Sigmoid colon (tissue), 6 donors: ENCODE measurements at regions not wholly inside any gene's neighbourhood (a gene's known extent, or its start where the extent isn't known, plus 50 kb on each side); places are given as distances from the start of the nearest gene placed in this dataset.

ENCODE experiments used
- DNase-seq: peaks from one replicate; pipeline ENCODE4 v3.0.0-alpha.2; 2019
- H3K27ac ChIP-seq, 4 donors: fragments of 200-600 bp; sonication (generic); one replicate each; pipeline ENCODE4 v1.5.1; 2016 to 2019; ENCODE audit warnings: mild to moderate bottlenecking in 1 of 4
- H3K27me3 ChIP-seq, 3 donors: fragments of 200-600 bp; sonication (generic); one replicate each; pipeline ENCODE4 v1.5.1; 2019; ENCODE audit warnings: mild to moderate bottlenecking in 1 of 3
- H3K36me3 ChIP-seq, 4 donors: fragments of 200-600 bp; sonication (generic); one replicate each; pipeline ENCODE4 v1.5.1; 2016 to 2019
- H3K4me1 ChIP-seq, 4 donors: fragments of 200-600 bp; sonication (generic); one replicate each; pipeline ENCODE4 v1.5.1; 2017 to 2019
- H3K4me3 ChIP-seq, 4 donors: fragments of 200-600 bp; sonication (generic); one replicate each; pipeline ENCODE4 v1.5.1; 2017 to 2019; ENCODE audit warnings: mild to moderate bottlenecking in 2 of 4, moderate library complexity in 1 of 4
- H3K9me3 ChIP-seq, 4 donors: fragments of 200-600 bp in 3 of 4; sonication (generic) in 3 of 4; one replicate each; pipeline versions ENCODE4 v1.5.1 to v1.6.1; 2013 to 2019
- CTCF ChIP-seq, 4 experiments: fragments of 450-650 bp in 3 of 4; fragments of 200-600 bp in 1 of 4; IDR thresholded peaks; one replicate each; pipeline ENCODE4 v1.5.1; 2016 to 2019; ENCODE audit warnings: antibody characterized with exemption in 4 of 4, mild to moderate bottlenecking in 3 of 4, moderate library complexity in 2 of 4
- EP300 ChIP-seq, 4 donors: sonication (generic); formaldehyde crosslinking; IDR thresholded peaks; one replicate each; pipeline ENCODE4 v1.6.1; 2017; ENCODE audit warnings: antibody characterized with exemption in 4 of 4
- POLR2A ChIP-seq, 2 donors: fragments of 450-650 bp; IDR thresholded peaks; one replicate each; pipeline ENCODE4 v1.6.1; 2016; ENCODE audit warnings: antibody characterized with exemption in 2 of 2, mild to moderate bottlenecking in 2 of 2, moderate library complexity in 2 of 2
- POLR2AphosphoS5 ChIP-seq, 4 donors: sonication (generic); formaldehyde crosslinking; IDR thresholded peaks; one replicate each; pipeline ENCODE4 v1.6.1; 2017; ENCODE audit warnings: antibody characterized with exemption in 4 of 4
- WGBS, 2 donors: extraction: QIAGEN DNeasy Blood & Tissue Kit; methylation state at CpG; one replicate each; pipeline ENCODE4 v1.1.7; 2013; 5-methylcytosine and 5-hydroxymethylcytosine counted together
- intact Hi-C: fragments of 100-400 bp; cut with DNase I; formaldehyde crosslinking; loops from one replicate; pipeline ENCODE4 v1.15.1; 2023
- donor health status: healthy with polysubstance abuse.
- donor health status: healthy.

DNA sequence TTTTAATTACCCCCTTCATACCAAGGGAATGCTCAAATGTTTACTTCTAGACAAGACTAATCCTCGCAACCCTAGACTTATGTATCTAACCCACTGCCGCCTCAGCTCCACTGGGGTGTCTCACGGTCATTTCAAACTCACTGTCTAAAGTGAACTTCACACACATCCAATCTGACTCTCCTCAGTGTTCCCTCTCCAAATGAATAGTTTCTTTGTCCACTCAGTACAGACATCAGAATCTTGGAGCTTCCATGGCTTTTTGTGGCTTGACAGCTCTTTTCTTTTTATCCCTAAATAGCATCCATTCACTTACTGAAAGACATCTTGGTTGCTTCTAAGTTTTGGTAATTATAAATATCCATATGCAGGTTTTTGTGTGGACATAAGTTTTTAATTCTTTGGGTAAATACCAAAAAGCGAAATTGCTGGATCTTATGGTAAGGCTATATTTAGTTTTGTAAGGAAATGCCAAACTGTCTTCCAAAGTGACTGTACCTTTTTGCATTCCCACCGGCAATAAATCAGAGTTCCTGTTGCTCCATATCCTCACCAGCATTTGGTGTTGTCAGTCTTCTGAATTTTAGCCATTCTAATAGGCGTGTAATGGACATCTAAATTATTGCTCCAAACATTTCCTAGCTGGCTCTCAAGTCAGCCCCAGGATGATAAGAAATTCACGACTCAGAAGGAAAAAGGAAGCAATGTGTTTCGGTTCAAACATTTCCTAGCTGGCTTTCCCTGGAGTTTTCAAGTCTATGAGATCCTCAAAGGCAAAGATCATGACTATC, 73.1 kb downstream of the DNAAF9 start:
- Histone ChIP-seq H3K9me3 (no peaks in the 10 kb centered on the region), H3K36me3 (peaks cover 0 to 74% (median 22%) of the 10 kb centered on the region in 4 donors), H3K27ac (no peak overlapping the region), H3K27me3 (no peaks in the 10 kb centered on the region), H3K4me3 (no peak overlapping the region), H3K4me1 (peaks cover 0 to 3% (median 0%) of the 10 kb centered on the region in 4 donors)
- no peak for DNase-seq
- intact Hi-C loops = no loop called here
- TF ChIP-seq CTCF (IDR thresholded peaks at IDR 0.05) = no peak
- no peak for TF ChIP-seq EP300 (IDR thresholded peaks at IDR 0.05)
- TF ChIP-seq POLR2AphosphoS5 (IDR thresholded peaks at IDR 0.05) = no peak
- no peak for TF ChIP-seq POLR2A (IDR thresholded peaks at IDR 0.05)
- WGBS, 2 donors = 75 to 90% methylated on average over 8 of the region's 8 CpGs

DNA sequence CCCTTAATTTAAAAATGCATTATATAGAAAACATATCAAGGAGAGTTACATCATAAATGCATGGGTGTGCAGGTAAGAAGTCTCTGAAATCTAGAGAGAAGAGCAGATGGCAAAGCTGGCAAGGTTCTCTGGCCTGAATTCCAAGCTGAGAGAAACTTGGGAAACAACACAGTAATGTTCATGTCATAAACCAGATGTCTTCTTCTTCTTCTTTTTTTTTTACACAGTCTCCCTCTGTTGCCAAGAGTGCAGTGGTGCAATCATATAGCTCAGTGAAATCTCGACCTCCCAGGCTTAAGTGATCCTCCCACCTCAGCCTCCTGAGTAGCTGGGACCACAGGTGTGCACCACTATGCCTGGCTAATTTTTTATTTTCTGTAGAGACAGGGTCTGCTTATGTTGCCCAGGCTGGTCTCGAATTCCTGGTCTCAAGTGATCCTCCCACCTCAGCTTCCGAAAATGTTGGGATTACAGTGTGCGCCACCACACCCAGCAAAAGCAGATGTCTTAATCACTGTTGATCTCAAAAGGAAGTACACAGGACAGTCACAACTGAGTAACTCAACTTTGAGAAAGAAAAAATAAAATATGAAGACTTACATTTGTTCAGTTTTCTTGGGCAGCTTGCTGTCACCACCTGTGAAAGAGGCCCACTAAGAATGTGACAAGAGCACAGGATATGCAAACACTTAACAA, 77.3 kb downstream of the DNAAF9 start:
- no peaks in the 10 kb centered on the region for H3K27me3 ChIP-seq
- peaks cover 0 to 88% (median 20%) of the 10 kb centered on the region in 4 donors for H3K36me3 ChIP-seq
- no peaks in the 10 kb centered on the region for H3K9me3 ChIP-seq
- intact Hi-C loops = no loop called here
- no peak overlapping the region for H3K27ac ChIP-seq
- peaks cover 0 to 3% (median 0%) of the 10 kb centered on the region in 4 donors for H3K4me1 ChIP-seq
- WGBS, 2 donors = 70 to 79% methylated on average over 4 of the region's 4 CpGs
- no peak for DNase-seq
- no peak for TF ChIP-seq EP300 (IDR thresholded peaks at IDR 0.05)
- no peak overlapping the region for H3K4me3 ChIP-seq

DNA sequence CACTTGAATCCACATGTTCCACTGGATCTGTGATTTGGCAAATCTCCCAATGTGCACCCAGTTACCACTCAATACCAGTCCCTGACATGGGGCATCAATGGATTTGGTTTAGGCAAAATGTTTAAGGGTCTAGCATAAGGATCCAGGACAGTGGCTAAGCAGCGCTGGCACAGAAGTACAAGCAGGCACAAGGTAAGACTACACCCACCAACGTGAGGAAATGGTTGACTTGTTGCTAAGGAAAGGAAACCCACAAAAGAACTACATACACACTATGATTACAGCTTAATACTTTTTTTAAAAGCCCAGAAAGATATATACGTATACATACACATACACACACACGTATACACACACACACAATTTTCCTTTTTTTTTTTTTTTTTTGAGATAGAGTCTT, 79.0 kb downstream of the DNAAF9 start:
- 67 to 84% methylated on average over 4 of the region's 4 CpGs for WGBS, 2 donors
- H3K4me1 ChIP-seq = peaks cover 0 to 3% (median 0%) of the 10 kb centered on the region in 4 donors
- H3K4me3 ChIP-seq = no peak overlapping the region
- H3K9me3 ChIP-seq = no peaks in the 10 kb centered on the region
- H3K27ac ChIP-seq = no peak overlapping the region
- peaks cover 0 to 90% (median 26%) of the 10 kb centered on the region in 4 donors for H3K36me3 ChIP-seq
- TF ChIP-seq POLR2A (IDR thresholded peaks at IDR 0.05) (no peak), POLR2AphosphoS5 (IDR thresholded peaks at IDR 0.05) (no peak), EP300 (IDR thresholded peaks at IDR 0.05) (no peak), CTCF (IDR thresholded peaks at IDR 0.05) (no peak)
- H3K27me3 ChIP-seq = no peaks in the 10 kb centered on the region
- intact Hi-C loops = no loop called here
- DNase-seq = no peak

GRCh38 chr20:3326779-3327521, 80.5 kb downstream of the DNAAF9 start:
- no peaks in the 10 kb centered on the region for H3K27me3 ChIP-seq
- no peak overlapping the region for H3K27ac ChIP-seq
- no peak overlapping the region for H3K4me3 ChIP-seq
- H3K9me3 ChIP-seq = no peaks in the 10 kb centered on the region
- intact Hi-C loops = no loop called here
- H3K4me1 ChIP-seq = peaks cover 0 to 3% (median 0%) of the 10 kb centered on the region in 4 donors
- TF ChIP-seq EP300 (IDR thresholded peaks at IDR 0.05) (no peak), POLR2A (IDR thresholded peaks at IDR 0.05) (no peak), POLR2AphosphoS5 (IDR thresholded peaks at IDR 0.05) (no peak), CTCF (IDR thresholded peaks at IDR 0.05) (no peak)
- H3K36me3 ChIP-seq = peaks cover 6 to 87% (median 31%) of the 10 kb centered on the region in 4 donors
- no peak for DNase-seq
- 66 to 88% methylated on average over 7 of the region's 7 CpGs for WGBS, 2 donors

GRCh38 chr20:3325864-3326263, 81.6 kb downstream of the DNAAF9 start:
- no peak for DNase-seq
- H3K4me1 ChIP-seq = peaks cover 0 to 3% (median 0%) of the 10 kb centered on the region in 4 donors
- intact Hi-C loops = no loop called here
- H3K4me3 ChIP-seq = no peak overlapping the region
- no peak overlapping the region for H3K27ac ChIP-seq
- 89 to 93% methylated on average over 2 of the region's 2 CpGs for WGBS, 2 donors
- TF ChIP-seq EP300 (IDR thresholded peaks at IDR 0.05) (no peak), POLR2A (IDR thresholded peaks at IDR 0.05) (no peak), CTCF (IDR thresholded peaks at IDR 0.05) (no peak), POLR2AphosphoS5 (IDR thresholded peaks at IDR 0.05) (no peak)
- H3K27me3 ChIP-seq = no peaks in the 10 kb centered on the region
- no peaks in the 10 kb centered on the region for H3K9me3 ChIP-seq
- peaks cover 6 to 87% (median 39%) of the 10 kb centered on the region in 4 donors for H3K36me3 ChIP-seq
